ENCODE measurements at regions not wholly inside any gene's neighbourhood (a gene's known extent, or its start where the extent isn't known, plus 50 kb on each side); places are given as distances from the start of the nearest gene placed in this dataset.
A peak's percentile ranks its signal among the peaks of the same experiment; 100 is the strongest.
"Not testable (repeated sequence)": the region's sequence is repeated elsewhere in the genome, so short reads cannot be mapped to it uniquely, and the experiment has no call there.

- no peak for DNase-seq
Measured at GRCh38 chrX:13518126-13518525, 51.3 kb upstream of the EGFL6 start.

DNA sequence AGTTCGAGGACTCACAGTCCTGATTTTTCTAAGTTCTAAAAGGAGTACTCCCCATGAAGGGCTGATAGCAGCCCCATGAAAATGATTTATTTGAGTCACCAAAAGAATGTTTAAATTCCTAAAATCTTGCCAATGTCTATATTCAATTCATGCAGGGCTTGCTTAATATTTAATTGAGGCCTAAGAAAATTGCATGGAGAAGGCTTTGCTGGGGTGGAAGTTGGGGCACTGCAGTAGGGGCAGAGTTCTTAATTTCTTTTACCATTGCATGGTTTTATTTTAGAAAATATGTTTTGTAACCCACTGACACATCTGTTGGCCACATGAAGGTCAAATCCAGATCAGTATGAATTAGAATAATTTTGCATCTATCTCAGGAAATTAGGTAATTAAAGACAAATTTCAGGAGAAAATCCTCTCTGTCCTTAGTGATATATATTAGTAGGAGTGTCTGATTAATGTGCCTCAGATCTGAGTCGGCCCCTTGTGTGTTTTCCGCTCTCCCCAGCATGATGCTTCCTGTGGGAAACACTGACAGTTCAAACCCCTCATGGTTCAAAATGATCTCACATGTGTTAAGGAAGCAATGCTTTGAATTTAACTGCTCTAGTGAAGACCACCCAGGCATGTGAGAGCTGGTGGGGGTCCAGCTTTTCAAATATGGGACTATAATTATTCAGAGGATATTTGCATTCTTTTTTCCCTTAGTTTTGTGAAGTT, 54.0 kb upstream of the EGFL6 start:
- DNase-seq = no peak

- no peak for DNase-seq
Measured at GRCh38 chrX:13511944-13512330, 57.5 kb upstream of the EGFL6 start.

DNA sequence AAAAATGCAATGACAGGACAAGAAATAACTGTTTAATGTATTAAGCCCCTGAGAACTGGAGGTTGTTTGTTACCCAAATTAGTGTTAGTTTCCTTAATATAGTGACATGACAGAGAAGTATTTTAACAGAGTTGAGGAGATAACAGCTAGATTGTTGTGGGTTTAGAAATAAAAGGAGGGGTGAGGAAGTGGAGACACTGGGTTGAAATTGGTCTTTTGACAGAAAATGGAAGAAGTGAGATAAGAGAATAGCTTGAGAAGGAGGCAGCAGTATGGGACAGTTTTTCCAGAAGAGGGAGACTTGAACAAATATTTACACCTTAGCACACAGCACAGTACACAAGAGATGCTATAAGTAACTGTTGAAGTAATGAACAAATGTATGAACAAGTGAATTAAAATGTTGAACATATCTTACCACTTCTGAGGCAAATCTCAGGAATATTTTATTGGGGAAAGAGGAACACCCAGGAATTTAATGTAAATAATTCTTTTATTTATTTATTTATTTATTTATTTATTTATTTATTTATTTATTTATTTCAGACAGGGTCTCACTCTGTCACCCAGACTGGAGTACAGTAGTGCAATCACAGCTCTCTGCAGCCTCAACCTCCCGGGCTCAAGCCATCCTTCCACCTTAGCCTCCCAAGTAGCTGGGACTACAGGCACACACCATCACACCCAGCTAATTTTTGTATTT, 58.0 kb upstream of the EGFL6 start:
- no peak for DNase-seq

- DNase-seq = no peak
Measured at GRCh38 chrX:13507893-13508292, 61.5 kb upstream of the EGFL6 start.

DNA sequence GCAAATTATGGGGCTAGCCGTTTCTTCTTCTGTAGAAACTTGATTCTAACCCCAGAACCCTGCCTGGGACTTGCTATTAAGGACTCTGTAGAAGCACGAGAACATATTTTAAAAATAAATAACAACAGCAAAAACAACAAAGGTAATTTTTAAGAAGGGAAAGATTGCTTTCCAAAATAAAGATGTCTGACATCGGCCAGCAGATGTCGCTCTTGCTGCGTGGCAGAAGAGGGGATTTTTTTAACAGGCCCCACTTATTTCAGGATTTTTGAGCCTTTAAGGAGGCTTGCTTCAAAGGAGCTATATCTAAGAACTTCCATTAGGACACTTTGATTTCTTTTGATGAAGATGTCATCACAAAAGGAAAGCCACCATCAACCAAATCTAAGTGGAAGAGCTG, 62.8 kb upstream of the EGFL6 start:
- peak; percentile 24 for DNase-seq

- DNase-seq = no peak
Measured at GRCh38 chrX:13502590-13502989, 66.8 kb upstream of the EGFL6 start.

- no peak for DNase-seq
Measured at GRCh38 chrX:13499736-13500135, 69.7 kb upstream of the EGFL6 start.

GRCh38 chrX:13498238-13498637, 71.2 kb upstream of the EGFL6 start:
- DNase-seq = no peak

GRCh38 chrX:13495232-13495631, 74.2 kb upstream of the EGFL6 start:
- peak; percentile 22 for DNase-seq

DNA sequence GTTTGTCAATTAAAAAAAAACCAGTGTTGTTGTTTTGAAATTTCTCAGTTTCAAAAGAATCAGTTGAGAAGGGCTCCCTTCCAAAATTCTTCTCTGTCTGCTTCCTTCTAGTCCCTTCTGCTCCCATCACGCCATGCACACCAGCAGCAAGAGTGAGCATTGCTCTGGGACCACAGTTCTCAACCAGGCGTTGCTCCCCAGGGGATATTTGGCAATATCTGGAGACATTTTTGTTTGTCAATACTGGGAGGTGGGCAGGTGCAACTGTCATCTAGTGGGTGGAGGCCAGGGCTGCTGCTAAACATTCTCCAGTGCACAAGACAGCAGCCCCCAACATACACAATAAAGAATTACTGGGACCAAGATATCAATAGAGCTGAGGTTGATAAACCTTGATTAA, 74.8 kb upstream of the EGFL6 start:
- no peak for DNase-seq

GRCh38 chrX:13493659-13494058, 75.7 kb upstream of the EGFL6 start:
- DNase-seq = no peak

- DNase-seq = no peak
Measured at GRCh38 chrX:13492286-13492685, 77.1 kb upstream of the EGFL6 start.

- no peak for DNase-seq
Measured at GRCh38 chrX:13491061-13491460, 78.3 kb upstream of the EGFL6 start.

GRCh38 chrX:13489454-13489853, 79.9 kb upstream of the EGFL6 start:
- DNase-seq = no peak

DNA sequence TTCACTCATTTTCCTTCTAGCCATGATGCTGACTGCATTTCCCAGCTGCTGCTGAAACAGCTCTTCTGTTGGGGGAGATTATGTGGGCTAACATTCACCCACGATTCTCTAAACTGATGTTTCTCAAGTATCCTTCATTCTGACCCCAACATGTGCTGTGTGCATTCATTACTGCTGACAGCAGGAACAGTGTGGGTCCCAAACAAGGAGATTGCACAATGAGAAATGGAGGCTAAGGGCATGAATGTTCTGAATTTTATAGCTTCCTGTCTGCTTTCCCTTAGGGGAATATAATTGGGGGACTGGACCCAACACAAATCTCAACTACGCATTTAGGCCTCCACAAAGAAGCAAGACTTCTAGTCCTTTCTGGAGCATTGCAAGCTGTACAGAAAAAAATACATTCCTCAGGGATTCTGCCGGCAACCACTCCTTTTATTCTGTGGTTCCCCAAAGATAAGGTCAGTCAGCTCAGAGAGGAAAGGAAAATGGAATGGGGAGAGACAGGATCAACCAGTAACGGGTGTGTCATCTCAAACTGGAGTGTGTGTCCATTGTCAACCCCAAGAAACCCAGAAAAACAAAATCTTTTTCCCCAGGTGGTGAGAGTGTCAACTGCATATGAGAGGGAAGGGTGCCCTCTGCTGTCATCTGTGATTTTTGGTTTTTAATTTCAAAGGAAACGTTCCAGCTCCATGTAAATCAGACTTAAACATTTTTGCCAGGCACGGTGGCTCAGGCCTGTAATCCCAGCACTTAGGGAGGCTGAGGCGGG, 81.5 kb upstream of the EGFL6 start:
- peak; percentile 63 for DNase-seq

DNA sequence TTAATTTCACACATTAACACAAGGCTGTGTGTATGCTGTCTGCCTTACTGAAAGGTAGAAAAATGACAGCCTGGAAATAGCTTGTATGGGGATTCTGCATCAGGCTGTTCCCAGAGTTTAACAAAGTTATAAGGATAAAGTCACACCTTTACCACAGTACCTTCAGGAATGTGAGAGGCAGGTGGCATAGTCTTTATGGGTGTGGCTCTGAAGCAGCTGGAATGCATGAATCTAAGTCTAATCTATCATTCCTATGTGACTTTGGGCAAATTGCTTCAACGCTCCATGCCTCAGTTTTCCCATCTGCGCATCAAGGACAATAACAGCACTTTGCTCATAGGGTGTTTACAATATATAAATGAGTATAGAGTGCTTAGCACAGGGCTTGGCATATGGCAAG, 84.2 kb upstream of the EGFL6 start:
- DNase-seq = no peak

- DNase-seq = no peak
Measured at GRCh38 chrX:13483773-13484172, 85.6 kb upstream of the EGFL6 start.

- no peak for DNase-seq
Measured at GRCh38 chrX:13482746-13483541, 86.5 kb upstream of the EGFL6 start.

- DNase-seq = not testable (repeated sequence)
Measured at GRCh38 chrX:13480780-13481179, 88.6 kb upstream of the EGFL6 start.

DNA sequence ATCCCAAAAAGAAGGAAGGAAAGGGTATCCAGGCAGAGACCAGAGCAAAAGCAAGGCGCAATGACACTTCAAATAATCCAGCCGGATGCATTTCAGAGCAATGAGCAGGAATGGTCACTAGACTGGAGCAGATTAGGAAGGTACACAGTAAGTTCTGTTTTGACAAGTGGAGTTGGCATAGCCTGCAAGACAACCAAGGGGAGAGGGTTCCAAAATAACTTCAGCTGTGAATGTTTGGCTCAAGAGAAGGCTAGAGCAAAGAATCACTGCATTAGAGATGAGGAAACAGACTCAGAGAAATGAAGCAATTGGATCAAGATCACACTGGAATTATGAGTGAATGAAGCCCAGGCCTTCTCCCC, 90.0 kb upstream of the EGFL6 start:
- DNase-seq = no peak

DNA sequence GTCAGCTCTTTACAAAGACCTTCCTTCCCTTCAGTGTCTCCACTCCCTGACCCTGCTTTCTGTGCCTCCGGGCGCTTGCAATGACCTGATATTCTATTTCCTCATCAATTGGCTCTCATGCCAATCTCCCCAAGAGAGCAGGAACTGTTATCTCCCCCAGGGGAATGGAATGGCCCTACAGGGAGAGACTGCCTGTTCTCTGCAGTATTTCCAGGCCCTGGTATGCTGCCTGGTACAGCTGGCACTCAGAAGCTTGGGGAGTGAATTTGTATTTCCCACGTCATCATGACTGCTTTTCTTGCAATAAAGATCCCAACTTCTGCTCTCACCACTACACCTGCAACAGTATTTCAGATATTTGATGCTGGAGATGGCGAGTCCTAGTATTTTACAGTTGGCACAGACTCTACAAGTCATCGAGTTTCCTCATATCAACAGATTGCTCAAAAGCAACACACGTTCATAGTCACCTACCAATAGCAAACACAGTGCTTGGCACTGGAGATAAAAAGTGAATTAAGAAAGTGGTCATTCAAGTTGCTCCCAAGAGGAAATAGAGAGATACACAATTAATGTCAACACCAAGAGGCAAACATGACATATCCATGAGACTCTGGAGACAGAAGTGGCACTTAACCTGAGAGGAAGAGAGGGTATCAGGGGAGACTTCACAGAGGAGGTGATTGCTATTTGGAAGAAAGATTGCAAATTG, 90.5 kb upstream of the EGFL6 start:
- DNase-seq = no peak

DNA sequence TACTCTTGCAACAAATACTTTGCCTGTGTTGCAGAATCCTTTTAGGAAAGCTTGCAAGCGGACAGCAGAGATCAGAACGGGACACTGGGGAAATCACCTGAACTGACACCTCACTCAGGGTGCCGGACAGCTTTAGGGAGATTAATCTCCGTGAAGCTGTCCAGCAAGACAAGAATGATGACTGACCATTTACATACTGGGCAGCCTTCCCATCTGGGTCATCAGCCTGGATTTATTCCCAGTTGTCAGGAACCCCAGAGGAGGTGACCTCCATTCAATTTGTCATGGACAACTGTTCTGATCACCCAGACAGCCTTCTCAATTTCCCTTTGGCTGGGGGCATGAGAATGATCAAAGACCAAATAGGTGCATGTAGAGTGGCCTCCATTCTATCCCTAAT, 93.0 kb upstream of the EGFL6 start:
- DNase-seq = no peak

All from NCI-H2171 treated with DMSO at 0.1 percent for 48 hours (cell line).